ENCODE measurements at regions not wholly inside any gene's neighbourhood (a gene's known extent, or its start where the extent isn't known, plus 50 kb on each side); places are given as distances from the start of the nearest gene placed in this dataset.

GRCh38 chr6:144689503-144690040 is 404.4 kb downstream of the UTRN start:
- no peak overlapping the region for H3K9ac ChIP-seq (ENCODE audit: low read depth in 1 of 2, low read length in 2 of 2)
- no peaks in the 10 kb centered on the region for H3K36me3 ChIP-seq (ENCODE audit: control insufficient read depth in 4 of 4, insufficient read depth in 3 of 4, low read depth in 1 of 4, low read length in 3 of 4)
- no peaks in the 10 kb centered on the region for H3K27me3 ChIP-seq (ENCODE audit: control insufficient read depth in 4 of 4, insufficient read depth in 4 of 4, low read length in 3 of 4)
- H3K27ac ChIP-seq (ENCODE audit: low read depth in 1 of 2, low read length in 2 of 2), result no peak overlapping the region
- TF ChIP-seq GABPA (IDR thresholded peaks at IDR 0.05 in 1 of 2, conservative IDR thresholded peaks at IDR 0.05 in 1 of 2) (no peak), ZBTB33 (IDR thresholded peaks at IDR 0.05) (no peak), REST (IDR thresholded peaks at IDR 0.05) (no peak), MAX (IDR thresholded peaks at IDR 0.05) (no peak), TAF1 (conservative IDR thresholded peaks at IDR 0.05) (no peak), RXRA (IDR thresholded peaks at IDR 0.05) (no peak), ATF3 (IDR thresholded peaks at IDR 0.05) (no peak), HNF4A (conservative IDR thresholded peaks at IDR 0.05) (no peak), NR2F2 (IDR thresholded peaks at IDR 0.05) (no peak), FOXA1 (IDR thresholded peaks at IDR 0.05) (no peak), EGR1 (IDR thresholded peaks at IDR 0.05; ENCODE audit: low read depth in 2 of 2) (no peak), SP1 (IDR thresholded peaks at IDR 0.05) (no peak), FOXA2 (IDR thresholded peaks at IDR 0.05) (no peak)
- no peak for DNase-seq (ENCODE audit: low spot score)
- WGBS, result 99% methylated on average over 3 of the region's 3 CpGs
- H3K9me3 ChIP-seq (ENCODE audit: control insufficient read depth in 4 of 4, low read length in 3 of 4), result peaks cover 0 to 3% (median 2%) of the 10 kb centered on the region in 4 donors
- no peaks in the 10 kb centered on the region for H3K4me1 ChIP-seq (ENCODE audit: control insufficient read depth in 4 of 4, insufficient read depth in 4 of 4, low read length in 3 of 4)
- H3K4me3 ChIP-seq (ENCODE audit: low read depth in 1 of 3, low read length in 3 of 3), result no peak overlapping the region

GRCh38 chr6:144690133-144690532 is 405.0 kb downstream of the UTRN start:
- TF ChIP-seq ATF3 (IDR thresholded peaks at IDR 0.05) (no peak), ZBTB33 (IDR thresholded peaks at IDR 0.05) (no peak)
- Histone ChIP-seq H3K36me3 (ENCODE audit: control insufficient read depth in 4 of 4, insufficient read depth in 3 of 4, low read depth in 1 of 4, low read length in 3 of 4) (no peaks in the 10 kb centered on the region), H3K4me3 (ENCODE audit: low read depth in 1 of 3, low read length in 3 of 3) (no peak overlapping the region), H3K27ac (ENCODE audit: low read depth in 1 of 2, low read length in 2 of 2) (no peak overlapping the region), H3K9ac (ENCODE audit: low read depth in 1 of 2, low read length in 2 of 2) (no peak overlapping the region), H3K27me3 (ENCODE audit: control insufficient read depth in 4 of 4, insufficient read depth in 4 of 4, low read length in 3 of 4) (no peaks in the 10 kb centered on the region), H3K9me3 (ENCODE audit: control insufficient read depth in 4 of 4, low read length in 3 of 4) (peaks cover 0 to 3% (median 2%) of the 10 kb centered on the region in 4 donors), H3K4me1 (ENCODE audit: control insufficient read depth in 4 of 4, insufficient read depth in 4 of 4, low read length in 3 of 4) (no peaks in the 10 kb centered on the region)
- DNase-seq (ENCODE audit: low spot score), result no peak
- 95% methylated on average over 1 of the region's 1 CpG for WGBS

All from liver (tissue), 7 donors.